ENCODE measurements at regions not wholly inside any gene's neighbourhood (a gene's known extent, or its start where the extent isn't known, plus 50 kb on each side); places are given as distances from the start of the nearest gene placed in this dataset.
"Not testable (repeated sequence)": the region's sequence is repeated elsewhere in the genome, so short reads cannot be mapped to it uniquely, and the experiment has no call there.

DNA sequence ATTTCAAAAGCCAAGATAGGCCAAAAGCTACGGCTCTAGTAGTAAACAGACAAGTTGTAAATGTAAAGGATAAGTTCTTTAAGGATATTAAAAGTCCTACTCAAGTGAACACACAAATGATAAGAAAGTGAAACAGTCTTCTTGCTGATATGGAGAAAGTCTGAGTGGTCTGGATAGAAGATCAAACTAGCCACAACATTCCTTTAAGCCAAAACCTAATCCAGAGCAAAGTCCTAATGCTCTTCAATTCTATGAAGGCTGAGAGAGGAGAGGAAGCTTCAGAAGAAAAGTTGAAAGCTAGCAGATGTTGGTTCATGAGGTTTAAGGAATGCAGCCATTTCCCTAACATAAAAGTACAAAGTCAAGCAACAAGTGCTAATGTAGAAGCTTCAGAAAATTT, 111.7 kb upstream of the ZEB2 start:
- no peak for DNase-seq (ENCODE audit: low read depth)
- TF ChIP-seq, protein P1, sequence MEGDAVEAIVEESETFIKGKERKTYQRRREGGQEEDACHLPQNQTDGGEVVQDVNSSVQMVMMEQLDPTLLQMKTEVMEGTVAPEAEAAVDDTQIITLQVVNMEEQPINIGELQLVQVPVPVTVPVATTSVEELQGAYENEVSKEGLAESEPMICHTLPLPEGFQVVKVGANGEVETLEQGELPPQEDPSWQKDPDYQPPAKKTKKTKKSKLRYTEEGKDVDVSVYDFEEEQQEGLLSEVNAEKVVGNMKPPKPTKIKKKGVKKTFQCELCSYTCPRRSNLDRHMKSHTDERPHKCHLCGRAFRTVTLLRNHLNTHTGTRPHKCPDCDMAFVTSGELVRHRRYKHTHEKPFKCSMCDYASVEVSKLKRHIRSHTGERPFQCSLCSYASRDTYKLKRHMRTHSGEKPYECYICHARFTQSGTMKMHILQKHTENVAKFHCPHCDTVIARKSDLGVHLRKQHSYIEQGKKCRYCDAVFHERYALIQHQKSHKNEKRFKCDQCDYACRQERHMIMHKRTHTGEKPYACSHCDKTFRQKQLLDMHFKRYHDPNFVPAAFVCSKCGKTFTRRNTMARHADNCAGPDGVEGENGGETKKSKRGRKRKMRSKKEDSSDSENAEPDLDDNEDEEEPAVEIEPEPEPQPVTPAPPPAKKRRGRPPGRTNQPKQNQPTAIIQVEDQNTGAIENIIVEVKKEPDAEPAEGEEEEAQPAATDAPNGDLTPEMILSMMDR (IDR thresholded peaks at IDR 0.05; ENCODE audit: low read depth, low read length, missing control alignments), result no peak
- H3K4me3 ChIP-seq (ENCODE audit: low read depth, low read length), result no peak overlapping the region

DNA sequence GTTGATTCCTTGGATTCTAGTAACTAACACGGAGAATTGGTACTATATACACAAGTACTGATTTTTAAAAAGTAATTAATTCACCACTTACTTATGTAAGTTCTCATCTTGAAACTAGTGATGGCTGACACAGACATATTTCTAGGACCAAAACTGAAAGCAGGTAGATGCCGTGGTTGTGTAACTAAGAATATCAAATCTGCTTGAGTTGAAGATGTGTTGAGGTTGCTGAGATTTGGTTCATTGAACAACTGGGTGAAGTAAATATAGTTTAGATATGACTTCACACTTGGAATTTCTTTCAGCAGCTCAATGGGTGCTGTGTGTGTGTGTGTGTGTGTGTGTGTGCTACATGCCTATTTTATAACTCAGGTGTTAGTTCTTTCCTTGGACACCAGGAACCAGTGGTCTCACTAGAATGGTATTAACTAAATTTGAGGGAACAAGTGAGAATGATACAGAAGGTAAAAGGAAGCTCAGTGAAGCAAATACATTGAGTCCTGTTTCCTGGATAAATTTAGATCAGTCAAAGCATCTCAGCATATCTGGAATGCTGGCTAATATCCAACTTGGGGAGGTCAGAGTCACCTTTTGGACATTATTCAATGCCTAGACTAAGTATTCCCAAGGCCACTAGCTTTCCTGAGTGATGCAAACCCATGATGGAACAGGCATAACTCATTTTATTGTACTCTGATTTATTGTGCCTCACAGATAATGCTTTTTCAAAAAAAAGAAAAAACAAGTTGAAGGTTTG, 110.7 kb upstream of the ZEB2 start:
- TF ChIP-seq, protein P1 (IDR thresholded peaks at IDR 0.05; ENCODE audit: low read depth, low read length, missing control alignments), result no peak
- no peak overlapping the region for H3K4me3 ChIP-seq (ENCODE audit: low read depth, low read length)
- no peak for DNase-seq (ENCODE audit: low read depth)

DNA sequence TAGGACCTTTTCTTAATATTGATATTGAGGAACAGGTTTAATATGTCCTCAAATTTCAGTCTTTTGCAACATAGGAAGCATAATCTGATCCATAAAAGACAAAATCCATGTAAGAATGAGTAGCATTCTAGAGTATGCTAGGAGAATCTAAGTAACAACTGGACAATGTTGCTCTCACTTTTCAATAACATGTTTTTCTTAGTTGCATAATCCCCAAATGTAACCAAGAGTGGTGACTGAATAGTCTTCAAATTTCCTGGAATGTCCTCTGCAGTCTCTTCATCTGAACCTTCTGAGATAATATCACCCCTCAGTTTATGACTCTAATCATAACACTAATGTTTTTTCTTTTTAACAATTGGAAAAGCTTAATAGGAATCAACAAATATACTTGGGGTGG, 110.0 kb upstream of the ZEB2 start:
- no peak for DNase-seq (ENCODE audit: low read depth)
- no peak overlapping the region for H3K4me3 ChIP-seq (ENCODE audit: low read depth, low read length)
- TF ChIP-seq, protein P1 (IDR thresholded peaks at IDR 0.05; ENCODE audit: low read depth, low read length, missing control alignments), result no peak

DNA sequence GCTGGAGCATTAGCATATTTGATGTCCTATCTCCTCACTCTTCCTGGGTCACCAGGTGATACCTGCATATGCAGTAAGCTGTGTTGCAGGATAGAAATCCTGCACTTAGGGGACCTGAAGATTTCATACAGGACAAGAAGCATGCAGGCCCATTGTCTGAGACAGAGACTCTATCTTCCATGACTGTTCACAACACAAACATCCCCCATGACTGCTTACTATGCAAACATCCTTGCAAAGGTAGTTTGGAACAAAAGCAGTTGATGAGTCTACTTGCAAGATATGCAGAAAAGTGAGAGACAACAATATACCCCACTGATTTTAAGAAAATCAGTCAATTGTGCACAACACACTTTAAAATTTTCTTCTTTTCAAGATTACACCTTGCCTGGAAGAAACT, 108.6 kb upstream of the ZEB2 start:
- DNase-seq (ENCODE audit: low read depth), result no peak
- TF ChIP-seq, protein P1 (IDR thresholded peaks at IDR 0.05; ENCODE audit: low read depth, low read length, missing control alignments), result no peak
- H3K4me3 ChIP-seq (ENCODE audit: low read depth, low read length), result no peak overlapping the region

DNA sequence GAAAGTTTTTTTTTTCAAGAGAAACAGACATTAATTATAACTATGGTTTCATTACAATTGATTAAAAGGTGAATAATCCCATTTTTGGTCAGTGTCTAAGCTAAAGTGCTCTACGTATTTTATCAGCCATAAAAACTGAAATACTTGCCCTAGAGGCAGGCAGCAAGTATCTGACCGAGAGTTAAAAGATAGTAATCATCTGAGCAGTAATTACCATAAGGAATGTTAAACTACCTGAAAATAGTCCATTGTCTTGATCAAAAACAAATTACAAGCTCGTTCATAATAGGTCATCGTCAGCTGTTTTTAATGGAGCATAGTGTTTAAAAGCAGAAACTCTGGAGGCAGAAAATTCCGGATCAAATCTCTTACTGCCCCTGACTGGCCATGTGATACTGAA, 105.7 kb upstream of the ZEB2 start:
- no peak for DNase-seq (ENCODE audit: low read depth)
- TF ChIP-seq, protein P1 (IDR thresholded peaks at IDR 0.05; ENCODE audit: low read depth, low read length, missing control alignments), result no peak
- no peak overlapping the region for H3K4me3 ChIP-seq (ENCODE audit: low read depth, low read length)

DNA sequence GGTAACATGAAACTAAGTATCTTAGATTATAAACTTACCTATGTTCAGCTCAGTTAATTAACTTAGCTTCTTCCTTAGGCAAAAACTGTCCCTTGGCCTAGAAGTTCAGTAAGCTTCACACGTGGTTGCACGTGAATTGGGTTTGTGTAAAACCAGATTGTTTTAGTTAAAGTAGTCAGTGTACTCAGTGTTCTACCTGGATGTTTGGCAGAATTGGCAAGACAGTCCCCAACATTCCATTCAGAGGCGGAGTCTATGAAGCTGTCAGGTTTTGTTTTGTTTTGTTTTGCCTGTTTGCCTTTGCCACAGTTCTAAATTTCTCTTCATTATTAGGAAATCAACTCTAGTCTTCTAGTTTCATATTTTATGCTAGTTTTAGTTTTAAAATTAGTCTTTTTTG, 105.3 kb upstream of the ZEB2 start:
- TF ChIP-seq, protein P1 (IDR thresholded peaks at IDR 0.05; ENCODE audit: low read depth, low read length, missing control alignments), result no peak
- no peak overlapping the region for H3K4me3 ChIP-seq (ENCODE audit: low read depth, low read length)
- DNase-seq (ENCODE audit: low read depth), result no peak

DNA sequence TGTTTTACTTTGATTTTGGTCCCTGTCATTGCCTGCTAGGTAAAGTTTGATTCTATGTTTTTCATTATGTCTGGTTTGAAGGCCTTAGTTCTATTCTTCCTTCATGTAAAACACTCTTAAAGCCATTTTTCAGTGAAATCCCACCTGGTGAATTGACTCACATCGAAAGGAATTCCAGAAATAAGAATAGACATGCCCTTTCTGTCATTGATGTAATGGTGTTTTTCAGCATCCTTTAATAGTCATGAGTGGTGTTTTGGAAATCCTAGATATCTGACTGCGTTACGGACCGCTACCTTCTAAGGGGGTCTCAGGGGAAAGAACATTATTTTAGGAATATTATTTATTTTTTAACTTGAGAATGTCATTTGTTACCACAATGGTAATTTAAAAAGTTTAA, 104.5 kb upstream of the ZEB2 start:
- TF ChIP-seq, protein P1 (IDR thresholded peaks at IDR 0.05; ENCODE audit: low read depth, low read length, missing control alignments), result no peak
- no peak for DNase-seq (ENCODE audit: low read depth)
- no peak overlapping the region for H3K4me3 ChIP-seq (ENCODE audit: low read depth, low read length)

DNA sequence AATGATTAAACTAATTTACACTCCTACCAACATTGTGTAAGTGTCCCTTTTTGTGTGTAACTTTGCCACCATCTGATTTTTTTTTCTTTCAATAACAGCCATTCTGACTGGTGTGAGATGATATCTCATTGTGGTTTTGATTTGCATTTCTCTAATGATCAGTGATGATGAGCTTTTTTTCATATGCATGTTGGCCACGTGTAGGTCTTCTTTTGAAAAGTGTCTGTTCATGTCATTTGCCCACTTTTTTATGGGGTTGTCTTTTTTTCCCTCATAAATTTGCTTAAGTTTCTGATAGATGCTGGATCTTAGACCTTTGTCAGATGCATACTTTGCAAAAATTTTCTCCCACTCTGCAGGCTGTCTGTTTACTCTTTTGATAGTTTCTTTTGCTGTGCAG, 102.5 kb upstream of the ZEB2 start:
- H3K4me3 ChIP-seq (ENCODE audit: low read depth, low read length); DNase-seq (ENCODE audit: low read depth): not testable (repeated sequence)

Measured in GM12864 (cell line).